Hypothalamus (tissue), 51 donors: ENCODE measurements at regions not wholly inside any gene's neighbourhood (a gene's known extent, or its start where the extent isn't known, plus 50 kb on each side); places are given as distances from the start of the nearest gene placed in this dataset.

ENCODE experiments used
- DNase-seq, 51 donors: peaks; one replicate each; lab custom pipeline; 2025; lab: John Stamatoyannopoulos, UW

GRCh38 chr7:88515301-88515700, 208.6 kb upstream of the STEAP4 start:
- DNase-seq, result no peak

GRCh38 chr7:88509341-88509740, 202.6 kb upstream of the STEAP4 start:
- no peak for DNase-seq

GRCh38 chr7:88500131-88500530, 193.4 kb upstream of the STEAP4 start:
- DNase-seq, result no peak

- no peak for DNase-seq
Observed at GRCh38 chr7:88495881-88496725, 189.4 kb upstream of the STEAP4 start.

DNA sequence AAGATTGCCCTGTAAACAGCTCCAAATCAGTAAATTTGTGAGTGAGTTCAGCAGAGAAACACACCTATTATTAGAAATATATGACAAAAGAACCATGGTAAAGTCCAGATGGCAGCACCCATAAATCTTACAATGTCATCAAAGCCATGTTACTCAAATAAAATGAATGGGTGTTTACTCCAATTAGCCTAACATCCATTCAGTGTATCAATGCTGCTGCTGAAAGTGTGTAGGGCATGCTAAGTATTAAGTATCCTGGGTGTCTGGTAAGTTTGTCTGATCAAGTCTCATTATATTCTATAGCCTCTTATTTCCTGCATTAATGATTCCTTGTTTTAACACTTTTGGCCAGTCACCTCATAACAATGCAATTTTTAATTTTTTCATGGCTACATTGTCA, 185.5 kb upstream of the STEAP4 start:
- no peak for DNase-seq

DNA sequence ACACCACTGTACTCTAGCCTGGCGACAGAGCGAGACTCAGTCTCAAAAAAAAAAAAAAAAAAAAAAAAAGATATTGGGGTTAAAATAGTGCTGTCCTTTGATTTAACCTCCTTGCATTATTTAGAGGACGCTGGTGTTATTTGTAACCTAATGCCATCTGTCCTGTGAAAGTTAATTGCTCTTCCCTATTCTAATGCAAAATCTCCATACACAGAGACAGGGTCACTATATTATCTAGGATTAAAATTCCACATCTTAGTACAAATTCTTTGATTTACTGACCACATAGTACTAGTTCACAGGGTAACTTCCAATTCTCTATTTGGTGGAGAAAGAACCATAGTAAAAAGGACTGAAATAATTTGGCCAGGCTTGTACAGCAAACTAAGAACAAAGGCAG, 184.2 kb upstream of the STEAP4 start:
- no peak for DNase-seq

- no peak for DNase-seq
Observed at GRCh38 chr7:88490161-88490560, 183.5 kb upstream of the STEAP4 start.

- no peak for DNase-seq
Observed at GRCh38 chr7:88485821-88486220, 179.1 kb upstream of the STEAP4 start.

GRCh38 chr7:88484551-88484950, 177.9 kb upstream of the STEAP4 start:
- no peak for DNase-seq

- DNase-seq, result peak in 35 of 51 donors; percentile 0 to 63 (median 32)
Observed at GRCh38 chr7:88480896-88481295, 174.2 kb upstream of the STEAP4 start.

DNA sequence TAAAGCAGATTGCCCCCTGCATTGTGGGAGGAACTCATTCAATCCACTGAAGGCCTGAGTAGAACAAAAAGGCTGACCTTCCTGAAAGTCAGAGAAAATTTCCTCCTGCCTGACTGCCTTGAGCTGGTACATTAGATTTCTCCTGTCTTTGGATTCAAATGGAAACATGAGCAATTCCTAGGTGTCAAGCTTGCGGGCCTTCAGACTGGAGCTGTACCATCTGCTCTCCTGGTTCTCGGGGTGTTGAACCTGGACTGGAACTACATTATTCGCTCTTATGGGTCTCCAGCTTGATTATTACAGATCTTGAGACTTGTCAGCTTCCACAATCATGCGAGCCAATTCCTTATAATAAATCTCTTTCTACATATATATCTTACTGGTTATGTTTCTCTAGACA, 173.6 kb upstream of the STEAP4 start:
- no peak for DNase-seq

- no peak for DNase-seq
Observed at GRCh38 chr7:88477976-88478375, 171.3 kb upstream of the STEAP4 start.

GRCh38 chr7:88465600-88465999, 158.9 kb upstream of the STEAP4 start:
- DNase-seq, result no peak

DNA sequence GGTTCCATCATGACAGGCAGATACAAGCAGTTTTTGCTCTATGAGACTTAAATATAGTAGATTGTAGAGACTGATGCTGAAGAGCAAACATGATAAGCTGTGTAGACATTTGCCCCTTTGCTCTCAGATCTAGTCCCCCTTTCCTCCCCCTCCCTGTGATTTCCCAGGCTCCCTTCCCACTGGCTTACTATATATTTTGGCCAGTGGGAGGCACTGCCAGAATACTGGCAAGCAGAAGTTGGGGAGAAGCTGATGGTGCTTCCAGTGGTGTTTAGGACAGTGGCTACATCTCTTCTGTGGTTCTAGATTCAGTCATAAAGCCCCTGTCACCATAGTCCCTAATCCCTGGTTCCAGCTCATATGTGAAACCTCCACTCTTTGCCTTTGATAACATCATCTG, 156.1 kb upstream of the STEAP4 start:
- no peak for DNase-seq

DNA sequence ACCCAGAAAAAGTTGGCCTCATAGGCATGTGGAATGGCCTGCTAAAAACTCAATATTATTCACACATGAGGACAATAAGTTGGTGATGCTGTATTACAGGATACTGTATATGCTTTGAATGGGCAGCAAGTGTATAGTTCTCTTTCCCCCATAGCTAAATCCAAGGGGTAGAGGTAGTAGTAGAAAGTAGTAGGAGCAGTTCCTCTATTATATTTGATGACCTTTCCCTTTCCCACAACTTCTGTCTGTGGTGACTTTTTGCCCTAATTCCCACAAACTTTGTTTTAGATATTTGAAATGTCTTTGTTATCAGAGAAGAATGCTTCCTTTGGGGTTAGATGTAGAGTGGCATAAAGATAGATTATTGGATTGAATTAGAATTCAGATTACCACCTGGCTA, 154.0 kb upstream of the STEAP4 start:
- no peak for DNase-seq

DNA sequence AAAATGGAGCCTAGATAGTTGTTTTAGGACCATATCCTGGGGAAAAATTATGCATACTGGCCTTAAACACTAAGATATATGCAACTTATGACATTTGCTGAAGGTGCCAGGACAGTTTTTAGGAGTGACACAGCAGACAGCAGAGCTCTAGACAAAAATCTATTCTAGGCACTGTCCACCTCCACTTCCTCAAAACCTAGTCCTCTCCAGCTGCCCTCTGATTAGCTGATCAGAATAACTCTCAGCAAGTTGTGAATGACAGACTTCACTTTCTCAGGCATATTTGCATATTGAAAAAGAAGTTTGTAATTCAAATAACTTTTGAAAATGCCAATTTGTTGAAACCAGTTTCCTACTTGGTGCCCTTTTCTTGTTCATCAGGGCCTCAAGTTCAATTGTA, 152.3 kb upstream of the STEAP4 start:
- DNase-seq, result no peak

DNA sequence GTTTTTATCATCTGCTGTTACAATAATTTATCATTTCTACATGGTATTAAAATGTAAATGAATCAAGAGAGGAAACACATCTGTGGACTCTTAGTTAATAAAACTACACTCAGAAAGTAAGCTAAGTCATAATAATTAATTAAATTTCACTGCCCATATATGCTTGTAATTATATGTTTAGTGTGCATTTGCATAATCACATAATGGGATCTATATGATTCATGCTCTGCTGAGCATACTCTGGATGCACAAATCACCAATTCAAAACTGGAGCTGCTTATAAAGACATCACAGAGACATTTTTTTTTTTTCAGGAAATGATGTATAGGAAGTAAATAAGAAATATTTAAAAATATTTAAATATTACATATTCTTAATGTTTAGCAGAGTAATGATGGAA, 151.6 kb upstream of the STEAP4 start:
- no peak for DNase-seq

GRCh38 chr7:88457320-88457719, 150.6 kb upstream of the STEAP4 start:
- DNase-seq, result no peak

DNA sequence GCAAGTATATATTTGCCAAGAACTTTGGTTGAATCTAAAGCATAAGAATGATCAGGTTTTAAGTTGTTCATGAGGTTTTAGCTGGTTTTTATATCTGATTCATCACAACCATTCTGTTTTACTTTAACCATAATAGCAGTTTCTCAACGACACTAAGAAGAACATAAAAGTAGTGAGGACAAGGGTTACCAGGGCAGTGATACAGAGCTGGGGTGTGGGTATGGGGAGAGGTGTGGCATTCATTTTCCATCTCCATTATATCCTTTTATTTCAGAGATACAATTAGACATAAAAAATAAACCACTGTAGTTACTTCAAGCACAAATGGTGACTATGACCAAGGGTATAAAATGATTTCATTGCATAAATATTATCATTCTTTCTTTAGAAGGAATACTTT, 149.8 kb upstream of the STEAP4 start:
- no peak for DNase-seq

DNA sequence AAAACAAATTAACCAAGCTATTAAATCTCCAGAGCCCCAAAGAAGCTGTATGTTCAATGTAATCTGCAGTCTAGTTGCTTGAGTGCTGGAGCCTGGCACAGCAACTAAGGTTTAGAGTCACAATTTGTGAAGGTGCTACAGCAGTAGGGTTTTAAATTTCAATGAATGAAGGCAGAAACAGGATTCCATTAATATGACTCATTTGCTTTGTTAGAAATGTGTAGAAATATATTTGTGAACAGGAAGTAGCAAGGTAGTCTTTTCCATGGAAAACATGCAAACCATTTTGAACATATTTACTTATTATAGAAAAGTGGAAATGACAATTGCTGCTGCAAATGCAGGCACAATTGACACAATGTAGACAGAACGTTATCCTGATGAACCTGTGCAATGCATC, 149.0 kb upstream of the STEAP4 start:
- no peak for DNase-seq

DNA sequence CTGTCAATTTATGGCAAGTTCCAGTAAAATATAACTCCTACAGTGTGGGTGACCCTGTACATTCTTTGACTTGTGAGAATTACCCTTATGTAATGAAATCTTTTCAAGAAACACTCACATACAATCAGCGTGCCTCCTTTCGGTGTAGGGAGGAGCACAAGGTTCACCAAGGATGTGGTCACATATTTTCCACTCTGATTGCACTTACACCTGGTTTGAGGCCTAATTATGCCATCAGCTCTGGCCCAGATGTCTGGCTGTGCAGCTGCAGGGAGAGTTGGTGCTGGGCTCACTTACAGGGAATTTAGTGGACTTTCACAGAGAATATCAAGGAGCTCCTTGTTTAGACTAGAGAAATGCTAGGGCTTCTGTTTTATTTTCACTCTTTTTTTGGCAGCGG, 146.0 kb upstream of the STEAP4 start:
- DNase-seq, result peak in 2 of 51 donors; percentile 2 to 11

DNA sequence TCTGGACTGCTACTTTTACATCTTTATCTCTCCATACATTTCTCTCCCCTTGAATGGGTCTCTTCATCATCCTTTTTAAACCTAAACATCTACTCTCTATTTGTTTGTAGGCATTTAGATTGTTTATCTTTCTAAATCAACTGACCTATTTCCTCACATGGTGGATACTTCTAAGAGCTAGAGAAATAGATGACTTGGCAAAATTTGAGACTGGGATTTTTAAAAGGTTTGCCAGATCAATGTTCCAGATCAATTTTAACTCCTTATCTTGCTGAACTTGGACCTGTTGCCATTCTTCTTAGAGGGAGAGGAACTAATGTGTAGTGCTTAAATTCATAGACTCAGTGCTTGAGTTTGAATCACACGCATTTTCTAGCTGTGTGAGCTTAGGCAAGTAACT, 144.2 kb upstream of the STEAP4 start:
- no peak for DNase-seq

DNA sequence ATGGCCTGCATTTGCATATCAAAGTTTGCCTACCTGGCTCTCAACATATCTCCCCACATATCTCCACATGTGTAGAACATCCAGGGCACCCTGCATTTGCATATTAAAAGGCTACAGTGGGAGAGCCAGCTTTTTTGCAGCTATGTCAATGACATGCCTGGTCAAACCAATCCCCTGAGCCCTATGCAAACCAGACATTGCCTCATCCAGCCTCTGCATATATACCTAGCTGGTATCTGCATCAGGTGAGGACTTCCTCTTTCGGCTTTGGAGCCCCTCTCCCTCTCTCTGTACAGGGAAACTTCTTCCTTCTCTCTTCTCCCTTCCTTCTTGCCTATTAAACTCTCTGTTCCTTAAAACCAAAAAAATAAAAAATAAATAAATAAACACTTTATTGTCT, 142.7 kb upstream of the STEAP4 start:
- DNase-seq, result no peak
